H9 (cell line): ENCODE measurements at regions not wholly inside any gene's neighbourhood (a gene's known extent, or its start where the extent isn't known, plus 50 kb on each side); places are given as distances from the start of the nearest gene placed in this dataset.
"Not testable (repeated sequence)": the region's sequence is repeated elsewhere in the genome, so short reads cannot be mapped to it uniquely, and the experiment has no call there.

Experiments used
- DNase-seq: peaks from one replicate; pipeline ENCODE4 v3.0.0-alpha.2; 2017
- H2AFZ ChIP-seq: one replicate; pipeline ENCODE4 v1.6.1; 2013; ENCODE audit warnings: mild to moderate bottlenecking, low read length, control low read depth, moderate library complexity
- H2AK5ac ChIP-seq: 2 replicates; pipeline ENCODE4 v1.6.1; 2013; ENCODE audit warnings: low read length, control low read depth, mixed read lengths; ENCODE audit not compliant: insufficient read length
- H2BK120ac ChIP-seq: one replicate; pipeline ENCODE4 v1.6.1; 2013; ENCODE audit warnings: low read depth, mild to moderate bottlenecking, low read length, control low read depth, inconsistent platforms; ENCODE audit not compliant: poor library complexity, severe bottlenecking
- H2BK12ac ChIP-seq: 2 replicates; pipeline ENCODE4 v1.6.1; 2013; ENCODE audit warnings: low read length, control low read depth, mixed read lengths, low read depth; ENCODE audit not compliant: insufficient read length
- H2BK15ac ChIP-seq: 2 replicates; pipeline ENCODE4 v1.6.1; 2013; ENCODE audit warnings: low read depth, low read length, control low read depth
- H2BK20ac ChIP-seq: one replicate; pipeline ENCODE4 v1.6.1; 2013; ENCODE audit warnings: low read depth, mild to moderate bottlenecking, low read length, control low read depth, inconsistent platforms; ENCODE audit not compliant: poor library complexity, severe bottlenecking
- H2BK5ac ChIP-seq: 2 replicates; pipeline ENCODE4 v1.6.1; 2013; ENCODE audit warnings: low read length, control low read depth, mixed read lengths; ENCODE audit not compliant: insufficient read length
- H3K14ac ChIP-seq: 2 replicates; pipeline ENCODE4 v1.6.1; 2013; ENCODE audit warnings: low read length, control low read depth; ENCODE audit not compliant: insufficient read depth
- H3K18ac ChIP-seq: 2 replicates; pipeline ENCODE4 v1.6.1; 2013; ENCODE audit warnings: low read depth, mild to moderate bottlenecking, mixed read lengths, low read length, control low read depth; ENCODE audit not compliant: insufficient read length
- H3K23ac ChIP-seq: 2 replicates; pipeline ENCODE4 v1.6.1; 2013; ENCODE audit warnings: low read length, control low read depth, mixed read lengths, low read depth; ENCODE audit not compliant: insufficient read length
- H3K23me2 ChIP-seq: 2 replicates; pipeline ENCODE4 v1.6.1; 2013; ENCODE audit warnings: low read depth, mild to moderate bottlenecking, mixed read lengths, low read length, control low read depth; ENCODE audit not compliant: insufficient read length, poor library complexity, severe bottlenecking
- H3K27ac ChIP-seq: 2 replicates; pipeline ENCODE4 v1.5.1; 2013; ENCODE audit warnings: low read length, control low read depth, mixed read lengths, low read depth; ENCODE audit not compliant: insufficient read length
- H3K27me3 ChIP-seq: 2 replicates; pipeline ENCODE4 v1.6.1; 2013; ENCODE audit warnings: low read length, control low read depth, inconsistent platforms; ENCODE audit not compliant: insufficient read depth
- H3K4ac ChIP-seq: 2 replicates; pipeline ENCODE4 v1.6.1; 2013; ENCODE audit warnings: low read depth, mild to moderate bottlenecking, control low read depth, inconsistent platforms, low read length, moderate library complexity
- H3K4me1 ChIP-seq: 2 replicates; pipeline ENCODE4 v1.6.1; 2013; ENCODE audit warnings: low read length, control low read depth, inconsistent platforms; ENCODE audit not compliant: insufficient read depth
- H3K4me2 ChIP-seq: 2 replicates; pipeline ENCODE4 v1.6.1; 2013; ENCODE audit warnings: low read length, control low read depth, mixed read lengths; ENCODE audit not compliant: insufficient read length, insufficient read depth
- H3K56ac ChIP-seq: 2 replicates; pipeline ENCODE4 v1.6.1; 2013; ENCODE audit warnings: low read depth, mild to moderate bottlenecking, mixed read lengths, low read length, control low read depth; ENCODE audit not compliant: insufficient read length
- H3K79me1 ChIP-seq: 2 replicates; pipeline ENCODE4 v1.6.1; 2013; ENCODE audit warnings: low read depth, mild to moderate bottlenecking, moderate library complexity, low read length, control low read depth, inconsistent platforms; ENCODE audit not compliant: insufficient read depth, poor library complexity, severe bottlenecking
- H3K79me2 ChIP-seq: 2 replicates; pipeline ENCODE4 v1.6.1; 2013; ENCODE audit warnings: low read length, control low read depth, inconsistent platforms; ENCODE audit not compliant: insufficient read depth
- H3K9ac ChIP-seq: 2 replicates; pipeline ENCODE4 v1.6.1; 2013; ENCODE audit warnings: low read length, control low read depth, mixed read lengths; ENCODE audit not compliant: insufficient read length; ENCODE audit errors: extremely low read depth
- H3K9me3 ChIP-seq: one replicate; pipeline ENCODE4 v1.6.1; 2013; ENCODE audit warnings: low read depth, low read length, inconsistent platforms; ENCODE audit not compliant: control insufficient read depth
- H3T11ph ChIP-seq: one replicate; pipeline ENCODE4 v1.6.1; 2013; ENCODE audit warnings: mild to moderate bottlenecking, low read length, control low read depth, inconsistent platforms
- H4K20me1 ChIP-seq: one replicate; pipeline ENCODE4 v1.6.1; 2013; ENCODE audit not compliant: control insufficient read depth, insufficient read length, insufficient read depth
- H4K5ac ChIP-seq: 2 replicates; pipeline ENCODE4 v1.6.1; 2013; ENCODE audit warnings: low read depth, mild to moderate bottlenecking, mixed read lengths, low read length, control low read depth; ENCODE audit not compliant: insufficient read length
- H4K8ac ChIP-seq: replicated peaks from 2 replicates; pipeline ENCODE4 v1.6.1; 2013; ENCODE audit warnings: low read length, control low read depth, mixed read lengths, low read depth; ENCODE audit not compliant: insufficient read length
- H4K91ac ChIP-seq: 2 replicates; pipeline ENCODE4 v1.6.1; 2013; ENCODE audit warnings: low read depth, mild to moderate bottlenecking, moderate library complexity, mixed read lengths, low read length, control low read depth; ENCODE audit not compliant: insufficient read length
- H3K27ac Mint-ChIP-seq, 3 experiments: 2 replicates in 2 of 3; 3 replicates in 1 of 3; pipeline ENCODE4 v1.8.0; 2020 to 2021; ENCODE audit warnings: mixed read lengths in 3 of 3, mild to moderate bottlenecking in 1 of 3, moderate library complexity in 1 of 3
- H3K27me3 Mint-ChIP-seq: 2 replicates; pipeline ENCODE4 v1.8.0; 2021; ENCODE audit warnings: low read depth, mild to moderate bottlenecking, moderate library complexity, mixed read lengths
- H3K36me3 Mint-ChIP-seq, 3 experiments: 2 replicates in 2 of 3; 3 replicates in 1 of 3; pipeline ENCODE4 v1.8.0; 2020 to 2021; ENCODE audit warnings: low read depth in 3 of 3, mixed read lengths in 3 of 3; ENCODE audit not compliant: insufficient read depth in 1 of 3
- H3K4me1 Mint-ChIP-seq, 2 experiments: 2 replicates each; pipeline ENCODE4 v1.8.0; 2020; ENCODE audit warnings: mixed read lengths in 2 of 2
- H3K4me3 Mint-ChIP-seq, 2 experiments: 2 replicates in 1 of 2; 3 replicates in 1 of 2; pipeline ENCODE4 v1.8.0; 2020 to 2021; ENCODE audit warnings: mild to moderate bottlenecking in 2 of 2, mixed read lengths in 2 of 2, moderate library complexity in 1 of 2
- H3K9me3 Mint-ChIP-seq, 2 experiments: 2 replicates in 1 of 2; 3 replicates in 1 of 2; pipeline ENCODE4 v1.8.0; 2020; ENCODE audit warnings: mild to moderate bottlenecking in 2 of 2, mixed read lengths in 2 of 2, moderate library complexity in 1 of 2
- WGBS: extraction: QIAGEN DNeasy Blood & Tissue Kit; methylation state at CpG from one replicate; pipeline ENCODE4 v1.1.7; 2013; ENCODE audit warnings: missing lambda C conversion rate, low lambda C conversion rate, mixed read lengths; ENCODE audit not compliant: insufficient read length; ENCODE audit errors: extremely low coverage; 5-methylcytosine and 5-hydroxymethylcytosine counted together

DNA sequence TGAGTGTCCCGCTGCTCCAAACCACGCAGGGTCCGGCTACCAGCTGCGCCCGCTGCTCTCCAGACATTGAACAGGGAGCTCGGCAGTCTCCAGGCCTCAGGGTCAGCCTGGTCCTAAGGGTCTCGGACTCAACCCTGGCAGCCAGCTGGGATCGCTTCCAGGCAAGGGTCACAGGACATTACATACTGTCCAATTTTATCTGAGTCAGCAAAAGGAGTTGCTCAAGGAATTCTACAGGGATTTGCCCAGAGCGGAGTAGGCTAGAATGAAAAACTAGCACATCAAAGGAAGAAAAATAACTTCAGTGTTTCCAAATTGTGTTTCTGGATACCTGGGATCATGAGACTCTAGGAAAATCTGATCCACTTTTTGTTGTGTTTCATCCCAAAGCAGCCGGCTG lies 112.2 kb upstream of the METTL14 start:
- H3T11ph ChIP-seq, H3K36me3 Mint-ChIP-seq, H4K5ac ChIP-seq, H3K4ac ChIP-seq, H3K27me3 Mint-ChIP-seq, H4K91ac ChIP-seq, H3K56ac ChIP-seq, H3K9ac ChIP-seq, H3K23ac ChIP-seq, H3K79me2 ChIP-seq, H3K4me3 Mint-ChIP-seq, H3K4me1 ChIP-seq, H3K4me1 Mint-ChIP-seq, H2BK15ac ChIP-seq, H3K23me2 ChIP-seq, H2BK120ac ChIP-seq, H4K8ac ChIP-seq, H3K27me3 ChIP-seq, H3K14ac ChIP-seq, H2BK20ac ChIP-seq, H3K27ac Mint-ChIP-seq, H4K20me1 ChIP-seq, H2BK12ac ChIP-seq, H3K27ac ChIP-seq, H2AFZ ChIP-seq, DNase-seq, H2BK5ac ChIP-seq, H3K18ac ChIP-seq, H3K9me3 Mint-ChIP-seq, H3K4me2 ChIP-seq, H3K9me3 ChIP-seq, H3K79me1 ChIP-seq, H2AK5ac ChIP-seq: not testable (repeated sequence)
- no CpG with 5 or more reads among the region's 10 CpGs for WGBS

- not testable (repeated sequence) for H3K4ac ChIP-seq, H3K9me3 ChIP-seq, H3K27ac ChIP-seq, H3K4me2 ChIP-seq, H3K79me2 ChIP-seq, H3K4me1 Mint-ChIP-seq, H3K79me1 ChIP-seq, H3K4me3 Mint-ChIP-seq, H2BK12ac ChIP-seq, H3K9ac ChIP-seq, H3K23me2 ChIP-seq, H2BK15ac ChIP-seq, H3K4me1 ChIP-seq, H3K27ac Mint-ChIP-seq, H3K18ac ChIP-seq, H4K91ac ChIP-seq, H4K8ac ChIP-seq, H4K5ac ChIP-seq, H4K20me1 ChIP-seq, H3K27me3 ChIP-seq, H2AK5ac ChIP-seq, H3T11ph ChIP-seq, H2AFZ ChIP-seq, H2BK5ac ChIP-seq, H3K56ac ChIP-seq, H3K36me3 Mint-ChIP-seq, H3K9me3 Mint-ChIP-seq, DNase-seq, H2BK120ac ChIP-seq, H3K27me3 Mint-ChIP-seq, H3K14ac ChIP-seq, H2BK20ac ChIP-seq, H3K23ac ChIP-seq
- WGBS, result no CpG with 5 or more reads among the region's 3 CpGs
Observed at GRCh38 chr4:118574251-118574913, 110.8 kb upstream of the METTL14 start.
